Smooth muscle cell (in vitro differentiated cells): ENCODE measurements at regions not wholly inside any gene's neighbourhood (a gene's known extent, or its start where the extent isn't known, plus 50 kb on each side); places are given as distances from the start of the nearest gene placed in this dataset.

ENCODE experiments used
- DNase-seq: peaks from one replicate; lab custom pipeline; 2025; ENCODE audit not compliant: unreplicated experiment; lab: John Stamatoyannopoulos, UW
- H2AFZ ChIP-seq: fragments of 200-600 bp; sonication (generic); 2 replicates; pipeline ENCODE4 v1.6.0; 2016; ENCODE audit warnings: antibody characterized with exemption, low read depth, mild to moderate bottlenecking
- H3F3A ChIP-seq: fragments of 200-600 bp; sonication (generic); 2 replicates; pipeline ENCODE4 v1.6.0; 2017; ENCODE audit warnings: antibody characterized with exemption, low read depth
- H3K27ac ChIP-seq: fragments of 200-600 bp; sonication (generic); 2 replicates; pipeline ENCODE4 v1.5.1; 2016; ENCODE audit warnings: low read depth, mild to moderate bottlenecking
- H3K27me3 ChIP-seq: fragments of 200-600 bp; sonication (generic); 2 replicates; pipeline ENCODE4 v1.6.1; 2016; ENCODE audit warnings: low read depth, mild to moderate bottlenecking
- H3K36me3 ChIP-seq: fragments of 200-600 bp; sonication (generic); 2 replicates; pipeline ENCODE4 v1.5.1; 2016; ENCODE audit warnings: low read depth
- H3K4me1 ChIP-seq: fragments of 200-600 bp; sonication (generic); 2 replicates; pipeline ENCODE4 v1.5.1; 2016; ENCODE audit warnings: low read depth
- H3K4me2 ChIP-seq: fragments of 200-600 bp; sonication (generic); 2 replicates; pipeline ENCODE4 v1.6.0; 2016; ENCODE audit warnings: mild to moderate bottlenecking
- H3K4me3 ChIP-seq: fragments of 200-600 bp; sonication (generic); 2 replicates; pipeline ENCODE4 v1.5.1; 2016; ENCODE audit warnings: mild to moderate bottlenecking
- H3K79me2 ChIP-seq: fragments of 200-600 bp; sonication (generic); 2 replicates; pipeline ENCODE4 v1.6.0; 2016; ENCODE audit warnings: low read depth, mild to moderate bottlenecking
- H3K9ac ChIP-seq: fragments of 200-600 bp; sonication (generic); 2 replicates; pipeline ENCODE4 v1.6.0; 2016; ENCODE audit warnings: low read depth
- H3K9me3 ChIP-seq: fragments of 200-600 bp; sonication (generic); replicated peaks from 2 replicates; pipeline ENCODE4 v1.5.1; 2016; ENCODE audit warnings: low read depth
- H4K20me1 ChIP-seq: fragments of 200-600 bp; sonication (generic); 2 replicates; pipeline ENCODE4 v1.6.0; 2016; ENCODE audit warnings: low read depth
- WGBS: methylation state at CpG from one replicate; pipeline ENCODE4 v1.1.7; 2016; ENCODE audit warnings: low lambda C conversion rate; 5-methylcytosine and 5-hydroxymethylcytosine counted together
- TF ChIP-seq, protein P1 (sequence below): fragments of 200-600 bp; sonication (generic); IDR thresholded peaks from 2 replicates; pipeline ENCODE4 v1.5.1; 2017; ENCODE audit warnings: borderline replicate concordance, mild to moderate bottlenecking, antibody characterized with exemption; ENCODE audit not compliant: insufficient read depth, poor library complexity, severe bottlenecking

GRCh38 chr6:25027221-25027916 is 91.6 kb upstream of the RIPOR2 start:
- no peak overlapping the region for H2AFZ ChIP-seq
- 83% methylated on average over 31 of the region's 31 CpGs for WGBS

GRCh38 chr6:25028328-25028727 is 92.6 kb upstream of the RIPOR2 start:
- Histone ChIP-seq H3K36me3 (no peaks in the 10 kb centered on the region), H3F3A (no peaks in the 10 kb centered on the region), H3K27ac (no peak overlapping the region), H3K4me3 (no peak overlapping the region), H3K9ac (no peak overlapping the region), H3K4me2 (no peak overlapping the region), H3K4me1 (no peaks in the 10 kb centered on the region), H3K27me3 (no peaks in the 10 kb centered on the region), H2AFZ (no peak overlapping the region), H4K20me1 (no peaks in the 10 kb centered on the region), H3K9me3 (no peaks in the 10 kb centered on the region), H3K79me2 (no peaks in the 10 kb centered on the region)
- 90% methylated on average over 1 of the region's 1 CpG for WGBS
- TF ChIP-seq, protein P1, sequence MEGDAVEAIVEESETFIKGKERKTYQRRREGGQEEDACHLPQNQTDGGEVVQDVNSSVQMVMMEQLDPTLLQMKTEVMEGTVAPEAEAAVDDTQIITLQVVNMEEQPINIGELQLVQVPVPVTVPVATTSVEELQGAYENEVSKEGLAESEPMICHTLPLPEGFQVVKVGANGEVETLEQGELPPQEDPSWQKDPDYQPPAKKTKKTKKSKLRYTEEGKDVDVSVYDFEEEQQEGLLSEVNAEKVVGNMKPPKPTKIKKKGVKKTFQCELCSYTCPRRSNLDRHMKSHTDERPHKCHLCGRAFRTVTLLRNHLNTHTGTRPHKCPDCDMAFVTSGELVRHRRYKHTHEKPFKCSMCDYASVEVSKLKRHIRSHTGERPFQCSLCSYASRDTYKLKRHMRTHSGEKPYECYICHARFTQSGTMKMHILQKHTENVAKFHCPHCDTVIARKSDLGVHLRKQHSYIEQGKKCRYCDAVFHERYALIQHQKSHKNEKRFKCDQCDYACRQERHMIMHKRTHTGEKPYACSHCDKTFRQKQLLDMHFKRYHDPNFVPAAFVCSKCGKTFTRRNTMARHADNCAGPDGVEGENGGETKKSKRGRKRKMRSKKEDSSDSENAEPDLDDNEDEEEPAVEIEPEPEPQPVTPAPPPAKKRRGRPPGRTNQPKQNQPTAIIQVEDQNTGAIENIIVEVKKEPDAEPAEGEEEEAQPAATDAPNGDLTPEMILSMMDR = no peak
- no peak for DNase-seq

More at GRCh38 chr6:25027221-25027916, 91.6 kb upstream of the RIPOR2 start:
- H3K9ac ChIP-seq = no peak overlapping the region
- H3K4me2 ChIP-seq = no peak overlapping the region
- H3K4me3 ChIP-seq = no peak overlapping the region
- H3K4me1 ChIP-seq = no peaks in the 10 kb centered on the region
- H3K27ac ChIP-seq = no peak overlapping the region
- H3K79me2 ChIP-seq = no peaks in the 10 kb centered on the region
- no peaks in the 10 kb centered on the region for H3K27me3 ChIP-seq
- DNase-seq = no peak
- no peaks in the 10 kb centered on the region for H3F3A ChIP-seq
- TF ChIP-seq, protein P1 = no peak
- H4K20me1 ChIP-seq = no peaks in the 10 kb centered on the region
- H3K36me3 ChIP-seq = no peaks in the 10 kb centered on the region
- no peaks in the 10 kb centered on the region for H3K9me3 ChIP-seq

DNA sequence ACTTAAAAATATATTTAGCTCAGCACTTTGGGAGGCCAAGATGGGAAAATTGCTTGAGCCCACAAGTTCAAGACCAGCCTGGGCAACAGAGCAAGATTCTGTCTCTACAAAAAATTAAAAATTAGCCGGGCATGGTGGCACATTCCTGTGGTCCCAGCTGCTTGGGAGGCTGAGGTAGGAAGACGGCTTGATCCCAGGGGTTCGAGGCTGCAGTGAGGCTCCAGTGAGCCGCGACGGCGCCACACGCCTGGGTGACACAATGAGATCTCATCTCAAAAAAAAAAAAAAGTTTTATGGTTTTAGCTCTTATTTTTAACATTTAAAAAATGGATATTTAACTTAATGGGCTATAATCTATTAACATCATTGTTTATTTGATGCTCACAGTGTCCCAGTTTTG is 97.2 kb upstream of the RIPOR2 start:
- no peaks in the 10 kb centered on the region for H3K27me3 ChIP-seq
- WGBS = 93% methylated on average over 8 of the region's 8 CpGs
- H3K9me3 ChIP-seq = no peaks in the 10 kb centered on the region
- H3K4me2 ChIP-seq = no peak overlapping the region
- H3F3A ChIP-seq = peaks cover 13% of the 10 kb centered on the region
- no peak for DNase-seq
- no peak overlapping the region for H3K27ac ChIP-seq
- no peak overlapping the region for H3K9ac ChIP-seq
- no peak overlapping the region for H3K4me3 ChIP-seq
- TF ChIP-seq, protein P1 = no peak
- H4K20me1 ChIP-seq = no peaks in the 10 kb centered on the region
- no peaks in the 10 kb centered on the region for H3K36me3 ChIP-seq
- no peak overlapping the region for H2AFZ ChIP-seq
- H3K4me1 ChIP-seq = peaks cover 19% of the 10 kb centered on the region
- no peaks in the 10 kb centered on the region for H3K79me2 ChIP-seq

- Histone ChIP-seq H4K20me1 (no peaks in the 10 kb centered on the region), H3K79me2 (no peaks in the 10 kb centered on the region), H3K9me3 (no peaks in the 10 kb centered on the region), H3K27ac (peak overlapping the region; percentile 60), H3K4me3 (no peak overlapping the region), H3K4me1 (peaks cover 19% of the 10 kb centered on the region), H2AFZ (peak overlapping the region; percentile 95), H3K4me2 (peak overlapping the region; percentile 82), H3K9ac (no peak overlapping the region), H3K36me3 (no peaks in the 10 kb centered on the region), H3F3A (peaks cover 13% of the 10 kb centered on the region), H3K27me3 (no peaks in the 10 kb centered on the region)
- no peak for DNase-seq
- 43% methylated on average over 3 of the region's 3 CpGs for WGBS
- TF ChIP-seq, protein P1 = no peak
Measured at GRCh38 chr6:25034431-25034921, 98.7 kb upstream of the RIPOR2 start.
